GM10266 (cell line): ENCODE measurements at regions not wholly inside any gene's neighbourhood (a gene's known extent, or its start where the extent isn't known, plus 50 kb on each side); places are given as distances from the start of the nearest gene placed in this dataset.

Experiments used
- DNase-seq: peaks from one replicate; pipeline ENCODE4 v3.0.0; 2012; ENCODE audit errors: extremely low spot score
- CTCF ChIP-seq: IDR thresholded peaks from 2 replicates; pipeline ENCODE4 v1.5.1; 2012; ENCODE audit warnings: mild to moderate bottlenecking, low read depth; ENCODE audit not compliant: control insufficient read depth, insufficient read depth; ENCODE audit errors: missing control alignments

- no peak for DNase-seq
- no peak for TF ChIP-seq CTCF
These were observed 50.6 kb upstream of the ULK4 start for GRCh38 chr3:42012383-42012934.
